ENCODE measurements at regions not wholly inside any gene's neighbourhood (a gene's known extent, or its start where the extent isn't known, plus 50 kb on each side); places are given as distances from the start of the nearest gene placed in this dataset.

GRCh38 chr6:81265106-81265505 lies 487.4 kb downstream of the TENT5A start:
- TF ChIP-seq CTCF (conservative IDR thresholded peaks at IDR 0.05 in 1 of 2, IDR thresholded peaks at IDR 0.05 in 1 of 2; ENCODE audit: extremely low read depth in 1 of 2, insufficient read depth in 1 of 2, low read depth in 1 of 2, low read length in 2 of 2) (no peak), EZH2 (IDR thresholded peaks at IDR 0.05; ENCODE audit: borderline replicate concordance, low read length) (no peak)
